ENCODE measurements at regions not wholly inside any gene's neighbourhood (a gene's known extent, or its start where the extent isn't known, plus 50 kb on each side); places are given as distances from the start of the nearest gene placed in this dataset.

- FAIRE-seq (no peak), DNase-seq (ENCODE audit: low read depth, low spot score) (no peak)
- dilution Hi-C loops (cut with MboI; ENCODE audit: extremely low pct_ligation_motif_present, low sequenced_read_pairs) = no loop called here
These were observed 172.9 kb downstream of the CMPK2 start for GRCh38 chr2:6692819-6693218.

GRCh38 chr2:6694555-6694954, 171.2 kb downstream of the CMPK2 start:
- Histone ChIP-seq H4K20me1 (ENCODE audit: control insufficient read depth, extremely low read depth, insufficient read depth, low read length) (no peaks in the 10 kb centered on the region), H3K4me2 (ENCODE audit: control insufficient read depth, extremely low read depth, insufficient read depth, low read depth, low read length) (no peak overlapping the region), H3K9ac (ENCODE audit: control insufficient read depth, extremely low read depth, insufficient read depth, low read length) (no peak overlapping the region), H3K27ac (ENCODE audit: control insufficient read depth, insufficient read depth, low read length) (no peak overlapping the region), H2AFZ (ENCODE audit: control insufficient read depth, low read length) (no peak overlapping the region), H3K4me1 (ENCODE audit: control insufficient read depth, extremely low read depth, insufficient read depth, low read length) (no peaks in the 10 kb centered on the region), H3K9me3 (ENCODE audit: control insufficient read depth, low read depth, low read length) (no peaks in the 10 kb centered on the region), H3K9me1 (ENCODE audit: control insufficient read depth, extremely low read depth, insufficient read depth, low read length) (no peaks in the 10 kb centered on the region), H3K27me3 (ENCODE audit: control insufficient read depth, extremely low read depth, insufficient read depth, low read length) (no peaks in the 10 kb centered on the region), H3K79me2 (ENCODE audit: control insufficient read depth, insufficient read depth, low read length) (no peaks in the 10 kb centered on the region), H3K4me3 (ENCODE audit: control insufficient read depth in 2 of 3, extremely low read depth in 1 of 3, insufficient read depth in 2 of 3, low read depth in 1 of 3, low read length in 3 of 3) (no peak overlapping the region), H3K36me3 (ENCODE audit: control insufficient read depth in 2 of 2, extremely low read depth in 1 of 2, insufficient read depth in 2 of 2, low read length in 2 of 2) (no peaks in the 10 kb centered on the region)
- FAIRE-seq = no peak
- DNase-seq (ENCODE audit: low read depth, low spot score) = no peak
- no peak for TF ChIP-seq EZH2 (IDR thresholded peaks at IDR 0.05; ENCODE audit: low read length)
- TF ChIP-seq CTCF (optimal IDR thresholded peaks at IDR 0.05 in 1 of 3, IDR thresholded peaks at IDR 0.05 in 1 of 3, conservative IDR thresholded peaks at IDR 0.05 in 1 of 3; ENCODE audit: extremely low read depth in 1 of 3, insufficient read depth in 2 of 3, low read length in 3 of 3) = no peak
- dilution Hi-C loops (cut with MboI; ENCODE audit: extremely low pct_ligation_motif_present, low sequenced_read_pairs) = no loop called here

More at GRCh38 chr2:6692819-6693218, 172.9 kb downstream of the CMPK2 start:
- Histone ChIP-seq H3K9me1 (ENCODE audit: control insufficient read depth, extremely low read depth, insufficient read depth, low read length) (no peaks in the 10 kb centered on the region), H3K4me2 (ENCODE audit: control insufficient read depth, extremely low read depth, insufficient read depth, low read depth, low read length) (no peak overlapping the region), H3K27me3 (ENCODE audit: control insufficient read depth, extremely low read depth, insufficient read depth, low read length) (no peaks in the 10 kb centered on the region), H2AFZ (ENCODE audit: control insufficient read depth, low read length) (no peak overlapping the region), H3K27ac (ENCODE audit: control insufficient read depth, insufficient read depth, low read length) (no peak overlapping the region), H3K4me1 (ENCODE audit: control insufficient read depth, extremely low read depth, insufficient read depth, low read length) (no peaks in the 10 kb centered on the region), H3K4me3 (ENCODE audit: control insufficient read depth in 2 of 3, extremely low read depth in 1 of 3, insufficient read depth in 2 of 3, low read depth in 1 of 3, low read length in 3 of 3) (no peak overlapping the region), H3K79me2 (ENCODE audit: control insufficient read depth, insufficient read depth, low read length) (no peaks in the 10 kb centered on the region), H4K20me1 (ENCODE audit: control insufficient read depth, extremely low read depth, insufficient read depth, low read length) (no peaks in the 10 kb centered on the region), H3K9ac (ENCODE audit: control insufficient read depth, extremely low read depth, insufficient read depth, low read length) (no peak overlapping the region), H3K36me3 (ENCODE audit: control insufficient read depth in 2 of 2, extremely low read depth in 1 of 2, insufficient read depth in 2 of 2, low read length in 2 of 2) (no peaks in the 10 kb centered on the region), H3K9me3 (ENCODE audit: control insufficient read depth, low read depth, low read length) (no peaks in the 10 kb centered on the region)
- TF ChIP-seq CTCF (optimal IDR thresholded peaks at IDR 0.05 in 1 of 3, IDR thresholded peaks at IDR 0.05 in 1 of 3, conservative IDR thresholded peaks at IDR 0.05 in 1 of 3; ENCODE audit: extremely low read depth in 1 of 3, insufficient read depth in 2 of 3, low read length in 3 of 3) = no peak
- TF ChIP-seq EZH2 (IDR thresholded peaks at IDR 0.05; ENCODE audit: low read length) = no peak
